ENCODE measurements at regions not wholly inside any gene's neighbourhood (a gene's known extent, or its start where the extent isn't known, plus 50 kb on each side); places are given as distances from the start of the nearest gene placed in this dataset.

DNA sequence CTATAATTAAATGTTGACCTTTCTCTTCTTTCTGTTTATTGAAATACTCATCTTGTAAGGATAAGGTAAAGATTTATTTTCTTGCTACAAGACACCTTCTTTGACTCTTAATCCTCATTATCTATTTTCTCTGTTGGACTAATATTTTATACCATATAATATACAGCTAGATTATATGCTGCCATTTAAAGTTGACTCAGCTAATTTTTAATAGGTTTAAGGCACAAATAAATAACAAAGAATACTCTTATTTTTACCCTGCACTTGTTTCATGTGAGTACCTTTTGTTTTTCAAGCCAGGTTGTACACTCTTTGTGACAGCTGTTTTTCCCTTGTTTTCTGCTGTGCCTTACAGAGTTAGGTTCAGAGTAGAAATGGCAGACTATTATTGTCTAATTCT lies 83.9 kb upstream of the ASCC3 start:
- H3K9me3 ChIP-seq (ENCODE audit: control extremely low read depth in 1 of 5, control insufficient read depth in 4 of 5, insufficient read depth in 2 of 5, low read depth in 1 of 5, low read length in 4 of 5): no peaks in the 10 kb centered on the region
- no peak overlapping the region for H3K4me3 ChIP-seq (ENCODE audit: control insufficient read depth in 1 of 7, extremely low read depth in 1 of 7, insufficient read depth in 4 of 7, low read depth in 2 of 7, low read length in 6 of 7)
- CTCF ChIA-PET: no interaction called here
- H3K36me3 ChIP-seq (ENCODE audit: control insufficient read depth in 4 of 4, insufficient read depth in 4 of 4, low read length in 3 of 4): no peaks in the 10 kb centered on the region
- H3K27me3 ChIP-seq (replicated peaks in 2 of 5; ENCODE audit: control insufficient read depth in 4 of 5, insufficient read depth in 5 of 5, low read length in 4 of 5): no peaks in the 10 kb centered on the region
- POLR2A ChIA-PET: no interaction called here
- no peak overlapping the region for H3K27ac ChIP-seq (ENCODE audit: insufficient read depth in 1 of 2, low read depth in 1 of 2, low read length in 2 of 2, poor library complexity in 1 of 2, severe bottlenecking in 2 of 2)
- H3K4me1 ChIP-seq (ENCODE audit: control extremely low read depth in 1 of 4, control insufficient read depth in 4 of 4, insufficient read depth in 4 of 4, low read length in 3 of 4): no peaks in the 10 kb centered on the region
- DNase-seq: no peak

DNA sequence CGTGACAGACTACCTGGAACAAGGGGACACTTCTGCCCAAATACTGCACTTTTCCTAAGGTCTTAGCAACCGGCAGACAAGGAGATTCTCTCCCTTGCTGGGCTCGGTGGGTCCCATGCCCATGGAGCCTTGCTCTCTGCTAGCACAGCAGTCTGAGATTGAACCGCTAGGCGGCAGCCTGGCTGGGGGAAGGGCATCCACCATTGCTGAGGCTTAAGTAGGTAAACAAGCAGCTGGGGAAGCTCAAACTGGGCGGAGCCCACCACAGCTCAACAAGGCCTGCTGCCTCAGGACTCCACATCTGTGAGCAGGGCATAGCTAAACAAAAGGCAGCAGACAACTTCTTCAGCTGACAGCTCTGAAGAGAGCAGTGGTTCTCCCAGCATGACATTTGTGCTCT lies 87.8 kb upstream of the ASCC3 start:
- no peak for DNase-seq
- Histone ChIP-seq H3K27ac (ENCODE audit: insufficient read depth in 1 of 2, low read depth in 1 of 2, low read length in 2 of 2, poor library complexity in 1 of 2, severe bottlenecking in 2 of 2) (no peak overlapping the region), H3K4me3 (ENCODE audit: control insufficient read depth in 1 of 7, extremely low read depth in 1 of 7, insufficient read depth in 4 of 7, low read depth in 2 of 7, low read length in 6 of 7) (no peak overlapping the region), H3K36me3 (ENCODE audit: control insufficient read depth in 4 of 4, insufficient read depth in 4 of 4, low read length in 3 of 4) (no peaks in the 10 kb centered on the region), H3K9me3 (ENCODE audit: control extremely low read depth in 1 of 5, control insufficient read depth in 4 of 5, insufficient read depth in 2 of 5, low read depth in 1 of 5, low read length in 4 of 5) (no peaks in the 10 kb centered on the region), H3K4me1 (ENCODE audit: control extremely low read depth in 1 of 4, control insufficient read depth in 4 of 4, insufficient read depth in 4 of 4, low read length in 3 of 4) (no peaks in the 10 kb centered on the region), H3K27me3 (replicated peaks in 2 of 5; ENCODE audit: control insufficient read depth in 4 of 5, insufficient read depth in 5 of 5, low read length in 4 of 5) (no peaks in the 10 kb centered on the region)
- ChIA-PET CTCF (no interaction called here), POLR2A (no interaction called here)
- 94% methylated on average over 2 of the region's 6 CpGs for WGBS (ENCODE audit: insufficient coverage)

DNA sequence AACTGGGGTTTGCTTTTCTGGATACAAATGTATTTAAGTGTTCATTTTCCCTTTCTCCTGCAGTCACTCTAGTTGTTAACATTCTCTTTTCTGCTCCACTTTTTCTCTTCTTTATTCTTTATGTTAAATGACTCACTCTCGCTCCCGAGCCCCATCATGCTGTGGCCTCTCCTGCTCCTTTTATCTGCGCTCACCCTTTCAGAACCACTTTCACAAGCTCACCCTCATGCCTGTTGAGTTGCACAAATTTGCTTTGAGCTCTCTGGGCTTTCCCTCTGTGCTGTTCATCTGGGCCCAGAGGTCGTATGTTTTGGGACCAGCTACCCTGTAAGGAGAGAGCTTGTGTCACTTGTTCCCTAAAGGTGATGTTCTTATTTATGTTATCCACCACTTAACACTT lies 98.1 kb upstream of the ASCC3 start:
- Histone ChIP-seq H3K4me3 (ENCODE audit: control insufficient read depth in 1 of 7, extremely low read depth in 1 of 7, insufficient read depth in 4 of 7, low read depth in 2 of 7, low read length in 6 of 7) (no peak overlapping the region), H3K9me3 (ENCODE audit: control extremely low read depth in 1 of 5, control insufficient read depth in 4 of 5, insufficient read depth in 2 of 5, low read depth in 1 of 5, low read length in 4 of 5) (no peaks in the 10 kb centered on the region), H3K27me3 (replicated peaks in 2 of 5; ENCODE audit: control insufficient read depth in 4 of 5, insufficient read depth in 5 of 5, low read length in 4 of 5) (no peaks in the 10 kb centered on the region), H3K4me1 (ENCODE audit: control extremely low read depth in 1 of 4, control insufficient read depth in 4 of 4, insufficient read depth in 4 of 4, low read length in 3 of 4) (no peaks in the 10 kb centered on the region), H3K27ac (ENCODE audit: insufficient read depth in 1 of 2, low read depth in 1 of 2, low read length in 2 of 2, poor library complexity in 1 of 2, severe bottlenecking in 2 of 2) (no peak overlapping the region), H3K36me3 (ENCODE audit: control insufficient read depth in 4 of 4, insufficient read depth in 4 of 4, low read length in 3 of 4) (no peaks in the 10 kb centered on the region)
- CTCF ChIA-PET: no interaction called here
- WGBS (ENCODE audit: insufficient coverage): 87% methylated on average over 3 of the region's 4 CpGs
- POLR2A ChIA-PET: no interaction called here
- DNase-seq: no peak

DNA sequence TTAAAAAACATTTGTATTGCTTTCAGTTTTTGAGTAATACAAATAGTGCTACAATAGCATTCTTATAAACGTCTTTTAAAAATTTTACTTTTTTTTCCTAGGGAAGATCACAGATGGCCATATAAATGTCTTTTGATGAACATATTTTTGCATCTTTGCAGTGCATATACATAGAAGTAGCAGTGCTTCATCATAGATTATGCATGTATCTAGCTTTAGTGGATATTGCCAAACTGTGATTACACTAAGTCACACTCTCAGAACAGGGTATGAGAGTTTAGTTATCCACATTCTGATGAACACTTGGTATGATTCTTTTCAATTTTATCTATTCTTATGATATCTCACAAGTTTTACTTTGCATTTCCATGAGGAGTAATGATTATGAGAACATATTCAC lies 99.8 kb upstream of the ASCC3 start:
- POLR2A ChIA-PET: no interaction called here
- CTCF ChIA-PET: no interaction called here
- no peaks in the 10 kb centered on the region for H3K4me1 ChIP-seq (ENCODE audit: control extremely low read depth in 1 of 4, control insufficient read depth in 4 of 4, insufficient read depth in 4 of 4, low read length in 3 of 4)
- H3K27me3 ChIP-seq (replicated peaks in 2 of 5; ENCODE audit: control insufficient read depth in 4 of 5, insufficient read depth in 5 of 5, low read length in 4 of 5): no peaks in the 10 kb centered on the region
- H3K27ac ChIP-seq (ENCODE audit: insufficient read depth in 1 of 2, low read depth in 1 of 2, low read length in 2 of 2, poor library complexity in 1 of 2, severe bottlenecking in 2 of 2): no peak overlapping the region
- no CpG with 5 or more reads among the region's 1 CpG for WGBS (ENCODE audit: insufficient coverage)
- H3K4me3 ChIP-seq (ENCODE audit: control insufficient read depth in 1 of 7, extremely low read depth in 1 of 7, insufficient read depth in 4 of 7, low read depth in 2 of 7, low read length in 6 of 7): no peak overlapping the region
- H3K36me3 ChIP-seq (ENCODE audit: control insufficient read depth in 4 of 4, insufficient read depth in 4 of 4, low read length in 3 of 4): no peaks in the 10 kb centered on the region
- H3K9me3 ChIP-seq (ENCODE audit: control extremely low read depth in 1 of 5, control insufficient read depth in 4 of 5, insufficient read depth in 2 of 5, low read depth in 1 of 5, low read length in 4 of 5): no peaks in the 10 kb centered on the region
- no peak for DNase-seq

DNA sequence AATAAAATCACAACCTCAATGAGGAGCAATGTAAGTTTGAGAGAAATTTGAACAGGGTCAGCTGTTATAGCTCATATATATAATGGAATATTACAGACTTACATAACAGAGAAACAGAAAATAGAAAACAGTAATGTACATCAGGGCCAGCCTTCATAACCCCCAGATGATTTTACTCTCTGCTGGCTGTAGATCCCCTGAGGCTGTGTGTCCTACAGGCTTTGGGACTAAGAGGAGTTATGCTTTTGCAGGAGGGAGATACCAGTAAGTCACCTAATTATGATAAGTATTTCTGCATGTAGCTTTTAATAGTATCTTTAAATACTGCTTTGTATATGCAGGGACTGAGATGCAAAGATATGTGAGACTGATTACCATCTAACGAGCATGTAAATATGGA lies 105.8 kb upstream of the ASCC3 start:
- Histone ChIP-seq H3K36me3 (ENCODE audit: control insufficient read depth in 4 of 4, insufficient read depth in 4 of 4, low read length in 3 of 4) (no peaks in the 10 kb centered on the region), H3K27ac (ENCODE audit: insufficient read depth in 1 of 2, low read depth in 1 of 2, low read length in 2 of 2, poor library complexity in 1 of 2, severe bottlenecking in 2 of 2) (no peak overlapping the region), H3K27me3 (replicated peaks in 2 of 5; ENCODE audit: control insufficient read depth in 4 of 5, insufficient read depth in 5 of 5, low read length in 4 of 5) (no peaks in the 10 kb centered on the region), H3K9me3 (ENCODE audit: control extremely low read depth in 1 of 5, control insufficient read depth in 4 of 5, insufficient read depth in 2 of 5, low read depth in 1 of 5, low read length in 4 of 5) (no peaks in the 10 kb centered on the region), H3K4me1 (ENCODE audit: control extremely low read depth in 1 of 4, control insufficient read depth in 4 of 4, insufficient read depth in 4 of 4, low read length in 3 of 4) (no peaks in the 10 kb centered on the region), H3K4me3 (ENCODE audit: control insufficient read depth in 1 of 7, extremely low read depth in 1 of 7, insufficient read depth in 4 of 7, low read depth in 2 of 7, low read length in 6 of 7) (no peak overlapping the region)
- ChIA-PET CTCF (no interaction called here), POLR2A (no interaction called here)
- WGBS (ENCODE audit: insufficient coverage): 100% methylated on average over 1 of the region's 1 CpG
- DNase-seq: no peak

DNA sequence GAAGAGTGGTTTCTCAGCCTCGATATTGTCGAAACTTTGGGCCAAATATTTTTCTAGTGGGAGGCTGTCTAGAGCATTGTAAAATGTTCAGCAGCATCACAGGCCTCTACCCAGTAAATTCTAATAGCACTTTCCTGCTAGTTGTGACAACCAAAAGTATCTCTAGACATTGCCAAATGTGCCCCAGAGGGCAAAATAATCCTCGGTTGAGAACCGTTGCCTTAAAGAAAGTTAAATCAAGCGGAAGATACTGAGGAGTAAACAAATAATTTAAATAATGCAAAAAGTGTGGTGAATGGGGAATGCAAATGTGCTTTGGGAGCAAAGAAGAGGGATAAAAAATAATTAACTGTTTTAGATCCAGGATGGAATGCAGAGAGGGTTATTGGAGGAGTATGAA lies 106.4 kb upstream of the ASCC3 start:
- POLR2A ChIA-PET: no interaction called here
- H3K9me3 ChIP-seq (ENCODE audit: control extremely low read depth in 1 of 5, control insufficient read depth in 4 of 5, insufficient read depth in 2 of 5, low read depth in 1 of 5, low read length in 4 of 5): no peaks in the 10 kb centered on the region
- H3K36me3 ChIP-seq (ENCODE audit: control insufficient read depth in 4 of 4, insufficient read depth in 4 of 4, low read length in 3 of 4): no peaks in the 10 kb centered on the region
- H3K4me1 ChIP-seq (ENCODE audit: control extremely low read depth in 1 of 4, control insufficient read depth in 4 of 4, insufficient read depth in 4 of 4, low read length in 3 of 4): no peaks in the 10 kb centered on the region
- no peaks in the 10 kb centered on the region for H3K27me3 ChIP-seq (replicated peaks in 2 of 5; ENCODE audit: control insufficient read depth in 4 of 5, insufficient read depth in 5 of 5, low read length in 4 of 5)
- CTCF ChIA-PET: no interaction called here
- no peak overlapping the region for H3K27ac ChIP-seq (ENCODE audit: insufficient read depth in 1 of 2, low read depth in 1 of 2, low read length in 2 of 2, poor library complexity in 1 of 2, severe bottlenecking in 2 of 2)
- 82% methylated on average over 3 of the region's 5 CpGs for WGBS (ENCODE audit: insufficient coverage)
- no peak overlapping the region for H3K4me3 ChIP-seq (ENCODE audit: control insufficient read depth in 1 of 7, extremely low read depth in 1 of 7, insufficient read depth in 4 of 7, low read depth in 2 of 7, low read length in 6 of 7)
- DNase-seq: no peak

DNA sequence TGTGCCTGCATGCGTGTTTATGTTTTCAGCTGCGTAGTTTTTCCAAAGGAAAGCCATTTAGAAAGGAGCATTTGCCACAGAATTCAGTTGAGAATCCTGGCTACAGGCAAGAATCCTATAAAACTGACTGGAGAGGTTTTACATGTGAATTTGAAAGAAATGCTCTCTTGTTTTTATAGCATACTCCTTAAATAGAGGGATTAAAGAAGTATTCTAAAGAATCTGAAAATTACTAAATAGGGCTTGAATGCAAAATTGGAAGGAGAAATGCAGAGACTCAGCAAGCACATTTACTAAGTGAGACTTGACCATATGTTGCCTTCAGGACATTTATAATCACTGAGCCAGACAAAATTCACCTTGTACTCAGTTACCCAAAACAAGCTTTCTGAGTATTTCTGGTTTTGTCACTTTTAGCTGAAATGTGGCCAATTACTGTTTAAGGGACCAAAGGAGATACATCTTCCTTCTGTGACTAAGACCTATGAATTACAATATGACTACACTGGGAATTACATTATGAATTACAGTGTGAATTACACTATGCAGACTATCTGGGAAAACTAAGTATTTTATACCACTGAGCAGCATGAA lies 107.4 kb upstream of the ASCC3 start:
- POLR2A ChIA-PET: no interaction called here
- H3K9me3 ChIP-seq (ENCODE audit: control extremely low read depth in 1 of 5, control insufficient read depth in 4 of 5, insufficient read depth in 2 of 5, low read depth in 1 of 5, low read length in 4 of 5): no peaks in the 10 kb centered on the region
- no peaks in the 10 kb centered on the region for H3K27me3 ChIP-seq (replicated peaks in 2 of 5; ENCODE audit: control insufficient read depth in 4 of 5, insufficient read depth in 5 of 5, low read length in 4 of 5)
- no peak for DNase-seq
- CTCF ChIA-PET: no interaction called here
- no peaks in the 10 kb centered on the region for H3K36me3 ChIP-seq (ENCODE audit: control insufficient read depth in 4 of 4, insufficient read depth in 4 of 4, low read length in 3 of 4)
- whole genome bisulfite sequencing (ENCODE audit: insufficient coverage): 100% methylated on average over 2 of the region's 2 CpGs
- H3K4me1 ChIP-seq (ENCODE audit: control extremely low read depth in 1 of 4, control insufficient read depth in 4 of 4, insufficient read depth in 4 of 4, low read length in 3 of 4): no peaks in the 10 kb centered on the region
- H3K4me3 ChIP-seq (ENCODE audit: control insufficient read depth in 1 of 7, extremely low read depth in 1 of 7, insufficient read depth in 4 of 7, low read depth in 2 of 7, low read length in 6 of 7): no peak overlapping the region
- no peak overlapping the region for H3K27ac ChIP-seq (ENCODE audit: insufficient read depth in 1 of 2, low read depth in 1 of 2, low read length in 2 of 2, poor library complexity in 1 of 2, severe bottlenecking in 2 of 2)

Data from common myeloid progenitor, CD34-positive (primary cell).